Gastroesophageal sphincter (tissue), 3 donors: ENCODE measurements at regions not wholly inside any gene's neighbourhood (a gene's known extent, or its start where the extent isn't known, plus 50 kb on each side); places are given as distances from the start of the nearest gene placed in this dataset.

ENCODE experiments used
- CTCF ChIP-seq, 4 experiments: fragments of 200-600 bp in 2 of 4; fragments of 450-650 bp in 2 of 4; sonication (generic) in 1 of 4; IDR thresholded peaks; one replicate each; pipeline ENCODE4 v1.5.1; 2017 to 2019; ENCODE audit warnings: antibody characterized with exemption in 4 of 4, mild to moderate bottlenecking in 2 of 4, moderate library complexity in 2 of 4
- POLR2A ChIP-seq, 2 donors: fragments of 450-650 bp; IDR thresholded peaks; one replicate each; pipeline ENCODE4 v1.6.1; 2017; ENCODE audit warnings: antibody characterized with exemption in 2 of 2, mild to moderate bottlenecking in 2 of 2, moderate library complexity in 1 of 2

GRCh38 chr6:6512711-6513110 lies 75.8 kb upstream of the LY86 start:
- no peak for TF ChIP-seq CTCF (IDR thresholded peaks at IDR 0.05)
- TF ChIP-seq POLR2A (IDR thresholded peaks at IDR 0.05): no peak
